Skin of body (tissue), 1 donor: ENCODE measurements at regions not wholly inside any gene's neighbourhood (a gene's known extent, or its start where the extent isn't known, plus 50 kb on each side); places are given as distances from the start of the nearest gene placed in this dataset.
"Not testable (repeated sequence)": the region's sequence is repeated elsewhere in the genome, so short reads cannot be mapped to it uniquely, and the experiment has no call there.

Experiments
- DNase-seq: peaks from one replicate; lab custom pipeline; 2025; lab: John Stamatoyannopoulos, UW

DNA sequence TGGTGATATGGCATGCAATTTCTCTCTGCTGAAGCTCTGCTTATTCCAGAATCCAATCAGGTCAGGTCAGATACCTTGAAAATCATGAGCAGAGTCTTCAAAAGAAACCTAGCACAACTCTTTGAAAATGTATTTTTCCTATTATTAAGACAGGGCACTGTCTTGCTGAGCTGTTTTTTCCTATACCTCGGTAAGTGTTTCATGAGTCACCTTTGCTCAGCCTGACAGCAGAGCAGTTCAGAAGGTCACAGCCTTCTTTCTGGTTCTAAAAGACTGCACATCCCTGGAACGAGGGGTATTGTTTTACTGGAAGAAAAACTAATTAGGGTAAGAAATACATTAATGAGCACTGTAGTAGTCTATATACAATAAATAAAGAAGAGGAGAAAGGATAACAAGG lies 422.0 kb downstream of the SOX2 start:
- DNase-seq, result no peak

DNA sequence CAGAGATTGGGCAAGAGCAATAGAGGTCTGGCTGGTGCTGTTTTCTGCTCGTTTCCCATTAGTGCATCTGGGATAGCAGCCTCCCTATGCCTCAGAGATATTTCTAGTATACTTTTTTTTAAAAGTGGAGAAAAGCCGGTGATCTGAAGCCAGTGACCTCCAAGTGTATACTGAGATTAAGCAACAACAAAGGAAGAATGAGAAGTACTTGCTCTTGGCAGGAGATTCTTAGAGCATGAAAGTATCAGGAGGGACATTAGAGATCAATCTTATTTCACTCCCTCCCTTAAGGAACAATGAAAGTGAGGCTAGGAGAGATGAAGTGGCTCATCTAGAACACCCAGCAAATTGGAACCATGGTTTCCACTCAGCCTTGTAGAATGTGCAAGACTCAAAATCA lies 423.3 kb downstream of the SOX2 start:
- no peak for DNase-seq

DNA sequence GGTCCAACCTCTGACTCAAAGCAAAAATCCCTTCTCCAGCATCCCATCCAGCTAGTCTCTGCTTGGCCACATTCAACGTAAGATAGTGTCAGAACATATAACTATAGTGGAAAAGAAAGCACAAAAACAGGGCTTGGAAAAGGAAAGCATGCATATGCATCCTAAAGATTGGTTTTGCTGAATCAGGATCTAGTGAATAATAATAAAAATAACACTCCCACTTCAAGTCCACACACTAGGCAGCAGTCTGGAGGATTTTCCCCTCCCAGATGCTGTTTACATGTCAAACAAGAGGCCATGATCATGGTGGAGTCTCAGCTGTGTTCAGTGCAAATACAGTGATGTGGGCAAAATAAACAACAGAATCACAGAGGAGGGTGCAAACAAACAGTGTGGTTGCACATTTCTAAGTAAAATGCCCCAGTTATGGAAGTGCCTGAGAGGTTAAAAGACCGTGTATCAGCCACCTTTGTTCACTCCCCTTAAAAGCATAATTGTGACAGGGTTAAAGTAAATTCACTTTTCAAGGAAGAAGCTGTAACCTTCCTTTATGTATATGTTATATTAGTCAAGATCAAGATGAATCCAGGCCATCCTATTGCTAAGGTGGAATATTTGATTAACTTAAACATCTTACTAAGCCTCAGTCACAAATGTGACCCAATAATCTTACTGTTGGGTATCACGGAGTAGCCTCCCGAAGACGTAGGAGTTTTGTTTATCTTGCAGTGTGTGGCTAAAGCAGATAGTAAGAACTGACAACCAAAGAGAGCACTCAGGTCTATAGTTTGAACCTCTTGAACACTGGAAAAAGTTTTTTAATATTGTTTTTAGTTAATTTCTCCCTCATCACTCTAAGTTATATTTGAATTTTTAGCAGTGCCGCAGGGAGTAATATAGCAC lies 424.5 kb downstream of the SOX2 start:
- no peak for DNase-seq

DNA sequence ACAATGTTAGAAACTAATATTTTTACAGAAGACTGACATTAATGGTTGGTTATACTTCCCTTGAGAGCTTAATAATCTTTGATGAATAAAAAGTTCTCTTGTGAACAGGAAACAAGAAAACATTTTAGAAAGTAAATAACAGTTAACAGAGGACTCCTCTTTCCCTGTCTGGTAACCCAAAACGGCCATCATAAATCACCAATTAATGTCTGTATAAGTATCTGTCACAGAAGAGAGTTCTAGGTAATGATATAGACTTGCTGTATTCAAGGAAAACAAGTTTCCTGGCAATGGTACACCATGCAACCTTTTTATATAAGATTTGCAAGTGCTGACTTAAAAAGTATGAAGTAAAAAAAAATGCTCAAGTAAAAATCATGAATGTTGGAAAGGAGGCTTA lies 426.7 kb downstream of the SOX2 start:
- no peak for DNase-seq

DNA sequence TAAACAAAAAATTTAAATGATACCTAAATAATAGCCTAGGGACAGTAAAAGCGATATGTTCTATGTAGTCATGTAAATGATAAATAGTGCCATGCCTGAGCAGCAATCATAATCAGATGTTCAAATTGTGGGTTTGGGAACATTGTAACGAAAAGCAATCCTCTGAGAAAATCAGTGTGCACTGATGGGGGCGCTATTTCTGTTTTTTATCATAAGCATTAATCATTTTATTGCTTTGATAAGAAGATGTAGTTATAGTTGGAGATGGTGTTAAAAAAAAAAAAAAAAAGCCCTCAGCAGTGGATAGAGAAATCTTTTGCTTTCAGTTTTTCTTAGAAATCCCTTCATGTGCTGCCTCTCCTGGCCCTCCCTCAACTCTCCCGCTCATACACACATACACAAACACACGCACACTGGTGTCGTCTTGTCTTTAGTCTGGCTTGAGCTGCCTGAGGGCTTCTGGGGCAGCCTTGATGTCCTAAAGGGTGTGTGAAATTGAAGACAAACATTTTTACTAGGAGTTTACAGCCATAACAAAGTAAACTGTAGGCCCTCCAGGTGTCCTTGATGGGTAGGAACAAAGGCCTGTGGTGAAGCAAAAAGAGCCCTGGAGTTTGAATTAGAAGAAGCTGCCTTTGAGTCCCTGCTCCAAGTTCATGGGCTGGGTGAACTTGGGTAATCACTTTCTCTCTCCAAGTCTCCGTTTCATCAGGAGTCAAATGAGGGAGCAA lies 428.1 kb downstream of the SOX2 start:
- DNase-seq, result no peak

DNA sequence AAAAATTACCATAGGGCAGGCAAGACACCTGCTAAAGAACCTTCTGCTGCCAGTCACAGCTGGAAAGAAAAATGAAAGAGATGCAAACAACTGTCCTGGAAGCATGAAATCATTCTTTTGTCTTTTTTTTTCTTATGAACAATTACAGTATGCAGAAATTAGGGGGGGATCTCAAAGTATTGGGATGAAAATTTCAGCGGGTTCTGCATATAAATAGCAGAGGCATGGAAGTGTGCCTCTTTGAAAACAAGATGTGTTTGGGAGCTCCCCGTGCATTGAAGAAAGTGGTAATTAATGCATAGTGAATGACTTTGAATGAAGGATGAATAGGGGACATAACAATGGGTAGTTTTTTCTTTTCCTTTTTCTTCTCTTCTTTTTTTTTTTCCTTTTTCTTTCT lies 431.2 kb downstream of the SOX2 start:
- DNase-seq, result no peak

DNA sequence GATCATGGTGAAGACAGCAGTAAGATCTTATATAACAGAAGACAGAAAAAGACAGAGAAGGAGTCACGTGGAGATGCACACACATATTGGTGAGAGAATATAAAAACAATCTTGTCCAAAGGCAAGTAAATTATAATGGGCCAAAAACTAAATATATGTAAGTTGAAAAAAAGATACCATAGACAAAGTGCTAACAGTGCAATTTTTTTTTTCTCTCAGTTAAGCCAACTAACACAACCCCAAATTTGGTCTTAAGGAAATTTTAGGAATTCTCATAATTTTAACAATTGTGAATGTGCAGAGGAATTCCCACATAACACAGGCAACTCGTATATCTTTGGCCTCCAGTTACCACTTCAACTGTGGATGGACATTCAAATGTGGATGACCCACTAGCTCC lies 432.2 kb downstream of the SOX2 start:
- DNase-seq, result no peak

DNA sequence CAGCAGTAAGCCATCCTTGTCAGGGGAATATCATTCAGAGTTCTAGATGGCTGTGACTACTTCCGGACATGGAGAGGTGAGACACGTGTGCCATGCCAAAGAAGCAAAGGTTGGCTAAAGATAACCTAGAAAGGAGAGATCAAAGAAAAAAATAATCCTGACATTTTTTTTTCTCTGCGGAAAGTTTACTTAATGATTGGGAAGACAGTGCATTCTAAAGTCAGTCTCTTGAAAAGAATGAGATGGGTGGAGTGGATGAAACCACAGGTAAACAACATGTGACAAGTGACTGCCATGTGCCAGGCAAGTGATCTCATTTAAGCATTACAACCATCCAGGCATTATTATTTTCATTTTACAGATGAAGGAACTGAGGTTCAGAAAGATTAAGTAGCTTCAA lies 436.6 kb downstream of the SOX2 start:
- no peak for DNase-seq

DNA sequence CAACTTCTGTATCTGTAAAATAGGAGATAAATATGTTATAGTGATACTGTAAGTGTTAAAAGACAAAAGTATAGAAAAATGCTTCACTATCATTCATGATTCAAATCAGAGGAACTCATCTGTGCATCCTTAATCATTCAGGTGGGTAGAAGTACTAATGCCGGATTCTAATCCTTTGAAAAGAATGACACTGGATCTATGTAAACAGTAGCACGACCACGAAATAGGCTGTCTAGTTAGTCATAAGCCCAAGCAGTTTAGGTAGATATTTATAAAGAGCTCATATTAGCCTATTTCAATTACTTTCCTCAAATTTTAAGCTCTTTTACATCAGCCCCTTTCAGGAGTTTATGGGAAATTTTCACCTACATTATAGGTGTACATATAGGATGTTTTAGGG lies 437.9 kb downstream of the SOX2 start:
- DNase-seq, result no peak

DNA sequence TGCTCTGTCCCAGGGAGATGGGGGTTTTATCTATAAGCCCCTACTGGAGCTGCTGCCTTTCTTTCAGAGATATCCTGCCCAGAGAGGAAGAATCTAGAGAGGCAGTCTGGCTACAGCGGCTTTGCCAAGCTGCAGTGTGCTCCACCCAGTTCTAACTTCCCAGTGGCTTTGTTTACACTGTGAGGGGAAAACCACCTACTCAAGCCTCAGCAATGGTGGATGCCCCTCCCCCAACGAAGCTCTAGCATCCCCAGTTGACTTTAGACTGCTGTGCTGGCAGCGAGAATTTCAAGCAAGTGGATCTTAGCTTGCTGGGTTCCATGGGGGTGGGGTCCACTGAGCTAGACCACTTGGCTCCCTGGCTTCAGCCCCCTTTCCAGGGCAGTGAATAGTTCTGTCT lies 444.6 kb downstream of the SOX2 start:
- not testable (repeated sequence) for DNase-seq

DNA sequence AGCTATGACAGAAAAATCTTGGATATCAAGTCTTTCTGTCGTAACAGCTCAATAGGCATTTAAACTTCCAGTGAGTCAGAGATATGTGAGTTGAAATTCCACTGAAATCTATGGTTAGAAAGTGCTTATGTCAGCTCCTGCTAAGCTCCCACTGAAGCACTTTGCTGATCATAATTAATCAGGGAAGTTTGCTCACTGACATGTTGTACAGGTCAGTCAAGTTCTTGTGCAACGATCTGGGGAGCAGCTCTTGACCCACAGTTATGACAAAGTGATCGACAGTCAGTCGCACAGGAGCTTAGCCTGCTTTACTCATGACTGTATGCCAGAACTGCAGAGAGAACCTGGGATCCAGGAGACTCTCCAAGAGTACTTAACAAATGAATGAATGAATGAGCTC lies 453.5 kb downstream of the SOX2 start:
- DNase-seq, result no peak

DNA sequence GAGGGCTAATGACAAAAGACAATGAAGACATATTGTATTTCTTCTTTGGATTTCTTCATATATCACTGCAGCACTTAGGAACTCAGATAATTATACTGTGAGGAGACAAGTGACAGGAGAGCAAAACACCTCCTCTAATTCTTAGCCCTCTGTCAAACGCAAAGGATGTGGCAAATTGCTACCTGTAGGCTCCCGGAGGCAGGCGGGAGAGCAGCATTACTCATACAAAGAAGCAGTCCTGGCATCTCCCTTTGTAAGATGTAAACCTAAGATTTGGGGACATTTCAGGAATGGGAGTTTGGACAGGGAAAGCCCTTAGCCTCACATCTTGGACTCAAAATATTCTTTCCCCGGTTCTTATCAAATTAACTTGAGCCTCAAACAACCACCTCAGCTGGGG lies 460.8 kb downstream of the SOX2 start:
- no peak for DNase-seq

DNA sequence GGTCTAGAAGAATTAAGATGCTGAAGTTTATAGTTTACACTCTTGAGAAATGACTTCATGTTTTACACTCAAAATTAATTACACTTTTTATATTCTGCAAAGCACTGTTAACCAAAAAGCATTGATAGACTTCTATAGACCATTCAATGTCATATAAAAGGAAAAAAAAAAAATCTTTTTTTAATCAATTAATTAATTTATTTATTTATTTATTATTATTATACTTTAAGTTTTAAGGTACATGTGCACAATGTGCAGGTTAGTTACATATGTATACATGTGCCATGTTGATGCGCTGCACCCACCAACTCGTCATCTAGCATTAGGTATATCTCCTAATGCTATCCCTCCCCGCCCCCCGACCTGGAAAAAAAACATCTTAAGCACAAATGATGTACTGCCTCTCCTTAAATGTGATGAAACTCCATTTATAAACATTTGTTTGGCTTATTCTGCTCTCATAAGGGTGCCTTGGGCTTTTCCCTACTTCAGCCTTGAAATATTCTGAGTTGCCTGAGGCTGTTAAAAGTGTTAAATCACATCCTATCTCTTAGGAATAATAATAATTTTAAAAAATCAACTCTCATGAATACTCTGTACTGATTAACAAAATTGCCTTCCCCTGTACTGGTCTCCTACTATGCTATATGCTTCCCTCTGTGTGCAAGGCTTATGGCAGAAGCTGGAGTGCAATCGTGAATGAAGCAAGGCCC lies 466.9 kb downstream of the SOX2 start:
- no peak for DNase-seq

DNA sequence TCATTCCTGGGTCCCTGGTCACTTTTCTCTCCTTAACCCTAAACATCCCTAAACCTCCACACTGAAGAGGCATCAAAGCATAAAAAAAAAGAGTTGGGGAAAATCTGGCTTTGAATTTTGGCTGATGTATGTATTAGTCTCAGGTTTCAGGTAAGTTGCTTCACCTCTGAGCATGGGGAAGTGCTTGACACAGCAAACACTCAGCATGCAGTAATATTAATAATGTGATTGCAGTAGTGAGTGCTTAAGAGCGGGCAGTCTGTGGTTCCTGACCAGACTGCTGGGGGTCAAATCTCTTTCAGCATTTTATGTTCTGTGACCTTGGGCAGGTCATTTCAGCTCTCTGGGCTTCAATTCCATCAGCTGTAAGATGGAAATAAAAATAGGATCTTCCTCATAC lies 467.9 kb downstream of the SOX2 start:
- no peak for DNase-seq

DNA sequence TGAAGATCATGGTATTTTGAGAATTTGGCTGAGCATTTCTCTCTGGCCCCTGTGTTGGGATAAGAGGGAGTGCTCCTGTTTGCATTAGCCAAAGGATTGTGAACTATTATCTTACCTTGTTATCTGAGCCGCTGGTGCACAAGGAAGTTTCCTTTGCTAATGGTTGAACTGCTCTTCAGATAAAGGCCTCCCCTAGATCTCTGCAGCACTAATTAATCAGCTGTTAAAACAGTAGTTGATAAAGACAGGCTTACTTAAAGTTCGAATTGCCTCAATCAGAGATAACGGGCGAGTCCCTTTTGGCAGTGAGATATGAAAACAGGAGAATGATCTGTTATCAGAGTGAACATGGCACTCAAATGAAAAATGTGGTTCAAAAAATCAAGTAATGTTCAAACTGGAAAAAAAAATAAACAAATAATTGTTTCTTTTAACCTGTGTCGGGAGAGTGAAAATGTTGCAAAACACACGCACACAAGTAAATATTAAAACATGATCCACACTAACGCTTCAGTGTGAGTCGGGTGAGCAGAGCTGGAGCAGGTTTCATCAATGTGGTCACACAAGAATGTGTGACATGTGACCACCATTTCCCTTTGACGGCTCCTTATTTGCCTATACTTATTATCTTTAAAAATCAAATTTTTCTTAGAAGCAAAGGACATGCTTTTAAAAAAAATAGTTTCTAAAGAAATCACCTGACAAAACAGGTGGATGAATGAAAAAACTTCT lies 469.1 kb downstream of the SOX2 start:
- DNase-seq, result no peak

DNA sequence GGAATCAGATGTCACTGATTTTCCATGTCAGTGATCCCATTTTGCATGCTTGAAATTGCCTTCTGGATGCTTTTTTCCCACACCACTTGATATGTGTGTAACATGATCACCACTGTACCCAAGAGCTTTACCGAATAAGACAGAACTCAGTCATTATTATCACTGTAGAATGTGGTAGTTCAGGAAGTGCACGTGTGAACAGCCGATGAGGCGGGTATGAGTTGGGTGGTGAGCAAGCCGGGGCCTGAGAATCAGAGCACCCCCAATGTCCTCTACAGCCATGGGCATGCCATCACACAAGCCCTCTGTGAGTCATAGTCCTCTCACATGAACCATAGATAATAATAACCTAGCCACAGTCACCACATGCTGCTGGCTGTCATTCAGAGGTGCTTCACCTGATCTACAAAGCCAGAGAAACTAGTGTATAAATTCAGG lies 470.8 kb downstream of the SOX2 start:
- DNase-seq, result no peak

DNA sequence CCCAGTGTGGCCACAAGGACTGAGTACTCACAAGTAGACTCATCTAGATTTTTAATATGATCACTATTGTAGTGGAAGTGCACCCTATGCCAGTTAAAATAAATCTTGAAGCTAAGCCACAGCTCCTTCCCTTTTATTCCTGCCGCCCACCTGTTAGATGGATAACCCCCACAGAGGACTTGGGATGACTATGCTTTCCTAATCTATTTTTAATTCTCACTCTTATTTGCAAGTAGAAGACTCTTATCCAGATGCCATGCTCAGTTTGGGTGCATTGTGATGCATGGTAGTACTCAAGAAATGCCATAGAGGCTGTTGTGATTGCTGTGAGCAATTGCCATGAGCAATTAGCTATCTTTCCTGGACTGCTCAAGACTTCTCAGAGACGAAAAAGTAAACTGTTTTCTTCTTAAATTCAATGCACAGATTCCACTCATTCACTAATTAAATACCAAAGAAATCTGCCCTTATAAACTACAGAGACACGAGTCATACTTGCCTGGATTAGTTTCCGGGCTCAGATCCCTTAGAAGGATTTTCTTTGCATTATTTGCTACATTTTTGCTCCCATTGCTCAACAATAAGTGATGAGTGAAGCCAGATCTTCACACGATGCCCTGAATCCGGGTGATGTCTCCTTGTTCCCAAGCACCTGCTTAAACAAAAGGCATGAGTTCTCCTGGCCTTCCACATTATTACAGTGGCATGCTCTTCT lies 472.1 kb downstream of the SOX2 start:
- DNase-seq, result no peak

DNA sequence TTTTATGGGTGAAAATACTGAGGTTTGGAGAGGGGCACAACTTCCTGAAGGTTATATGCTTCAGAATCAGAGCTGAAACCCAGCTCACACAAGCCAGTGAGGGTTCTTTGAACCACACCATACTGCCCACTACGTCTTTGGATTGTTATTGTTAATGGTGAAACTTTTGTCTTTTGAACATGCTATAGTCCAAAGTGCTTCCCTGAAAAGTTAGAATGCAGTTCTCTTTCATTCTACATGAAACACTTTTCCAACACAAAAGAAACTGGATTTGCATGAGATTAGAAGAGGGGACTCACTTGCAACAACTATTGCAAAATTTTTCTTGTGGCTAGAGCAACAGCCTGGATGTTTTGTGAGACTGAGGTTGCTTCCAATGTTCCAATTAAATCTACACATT lies 473.6 kb downstream of the SOX2 start:
- no peak for DNase-seq

DNA sequence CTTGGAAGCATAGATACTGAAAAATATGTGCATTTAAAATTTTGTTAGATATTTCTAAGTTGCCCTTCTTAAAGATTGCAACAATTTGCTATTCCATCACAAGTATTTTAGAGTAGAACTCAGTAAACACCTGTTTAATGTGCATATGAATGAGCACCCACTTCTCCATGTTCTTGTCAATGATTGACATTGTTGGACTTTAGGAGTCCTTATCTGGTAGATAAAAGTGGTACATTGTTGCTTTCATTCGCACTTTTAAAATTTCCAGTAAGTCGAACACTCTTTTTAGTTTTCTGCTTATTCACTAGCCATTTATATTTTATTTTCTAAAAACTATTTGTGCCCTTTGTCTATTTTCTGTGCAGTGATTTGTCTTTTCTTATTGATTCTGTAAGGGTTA lies 478.3 kb downstream of the SOX2 start:
- no peak for DNase-seq

DNA sequence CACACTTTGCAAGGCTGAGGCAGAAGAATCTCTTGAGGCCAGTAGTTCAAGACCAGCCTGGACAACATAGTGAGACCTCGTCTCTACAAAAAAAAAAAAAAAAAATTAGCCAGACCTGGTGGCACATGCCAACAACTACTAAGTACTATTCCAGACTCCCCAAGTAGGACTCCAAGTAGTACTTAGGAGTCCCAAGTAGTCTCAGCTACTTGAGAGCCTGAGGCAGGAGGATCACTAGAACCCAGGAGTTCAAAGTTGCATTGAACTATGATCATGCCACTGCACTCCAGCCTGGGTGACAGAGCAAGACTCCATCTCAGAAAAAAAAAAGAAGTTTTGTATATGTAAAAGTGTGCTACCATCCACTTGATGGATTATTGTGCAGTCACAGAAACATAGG lies 486.6 kb downstream of the SOX2 start:
- no peak for DNase-seq
